ENCODE measurements at regions not wholly inside any gene's neighbourhood (a gene's known extent, or its start where the extent isn't known, plus 50 kb on each side); places are given as distances from the start of the nearest gene placed in this dataset.

GRCh38 chr5:105263515-105263914 lies 1700.9 kb upstream of the NUDT12 start:
- 75 to 81% methylated on average over 1 of the region's 1 CpG for WGBS, 2 donors
- H3K36me3 ChIP-seq: no peaks in the 10 kb centered on the region
- no peak for ATAC-seq

GRCh38 chr5:105259581-105260217 lies 1697.1 kb upstream of the NUDT12 start:
- intact Hi-C loops (cut with DNase I): no loop called here
- Histone ChIP-seq H3K4me3 (no peak overlapping the region), H3K36me3 (no peaks in the 10 kb centered on the region), H3K27ac (no peak overlapping the region), H3K4me1 (no peaks in the 10 kb centered on the region), H3K27me3 (no peaks in the 10 kb centered on the region), H3K9me3 (peaks cover 0 to 3% (median 0%) of the 10 kb centered on the region in 11 donors)
- TF ChIP-seq CTCF (IDR thresholded peaks at IDR 0.05): no peak
- no peak for DNase-seq
- ATAC-seq: no peak
- WGBS, 2 donors: 59 to 65% methylated on average over 5 of the region's 5 CpGs

More at GRCh38 chr5:105263515-105263914, 1700.9 kb upstream of the NUDT12 start:
- Histone ChIP-seq H3K4me3 (no peak overlapping the region), H3K4me1 (no peaks in the 10 kb centered on the region), H3K27ac (no peak overlapping the region), H3K27me3 (no peaks in the 10 kb centered on the region), H3K9me3 (peaks cover 0 to 3% (median 0%) of the 10 kb centered on the region in 11 donors)
- DNase-seq: no peak
- no peak for TF ChIP-seq CTCF (IDR thresholded peaks at IDR 0.05)
- intact Hi-C loops (cut with DNase I): no loop called here

GRCh38 chr5:105238561-105238960 lies 1676.0 kb upstream of the NUDT12 start:
- intact Hi-C loops (cut with DNase I): no loop called here
- Histone ChIP-seq H3K4me3 (no peak overlapping the region), H3K27ac (no peak overlapping the region), H3K9me3 (no peaks in the 10 kb centered on the region), H3K27me3 (no peaks in the 10 kb centered on the region), H3K36me3 (no peaks in the 10 kb centered on the region), H3K4me1 (no peaks in the 10 kb centered on the region)
- DNase-seq (no peak), ATAC-seq (no peak)
- TF ChIP-seq CTCF (IDR thresholded peaks at IDR 0.05): no peak
- 57 to 60% methylated on average over 3 of the region's 3 CpGs for WGBS, 2 donors

- no peak for DNase-seq
- TF ChIP-seq CTCF (IDR thresholded peaks at IDR 0.05): no peak
- no peaks in the 10 kb centered on the region for H3K36me3 ChIP-seq
- WGBS, 2 donors: 39 to 41% methylated on average over 4 of the region's 4 CpGs
- H3K27ac ChIP-seq: no peak overlapping the region
- no peak for ATAC-seq
- H3K27me3 ChIP-seq: no peaks in the 10 kb centered on the region
- peaks cover 0 to 4% (median 0%) of the 10 kb centered on the region in 11 donors for H3K9me3 ChIP-seq
- H3K4me1 ChIP-seq: no peaks in the 10 kb centered on the region
- no peak overlapping the region for H3K4me3 ChIP-seq
- intact Hi-C loops (cut with DNase I): no loop called here
These were observed 1668.0 kb upstream of the NUDT12 start for GRCh38 chr5:105230516-105231157.
